Vagina (tissue), 2 donors: ENCODE measurements at regions not wholly inside any gene's neighbourhood (a gene's known extent, or its start where the extent isn't known, plus 50 kb on each side); places are given as distances from the start of the nearest gene placed in this dataset.

Experiments used
- CTCF ChIP-seq, 3 experiments: fragments of 450-650 bp in 2 of 3; fragments of 200-600 bp in 1 of 3; sonication (generic) in 1 of 3; IDR thresholded peaks; one replicate each; pipeline ENCODE4 v1.5.1; 2017 to 2019; ENCODE audit warnings: antibody characterized with exemption in 3 of 3, mild to moderate bottlenecking in 2 of 3, moderate library complexity in 2 of 3
- POLR2A ChIP-seq, 2 donors: fragments of 450-650 bp; IDR thresholded peaks; one replicate each; pipeline ENCODE4 v1.6.1; 2017; ENCODE audit warnings: antibody characterized with exemption in 2 of 2, mild to moderate bottlenecking in 2 of 2, moderate library complexity in 2 of 2
- POLR2AphosphoS5 ChIP-seq, 2 donors: sonication (generic); formaldehyde crosslinking; IDR thresholded peaks; one replicate each; pipeline ENCODE4 v1.9.0; 2017; ENCODE audit warnings: antibody characterized with exemption in 2 of 2, mild to moderate bottlenecking in 2 of 2, low read depth in 1 of 2; ENCODE audit not compliant: insufficient read depth in 1 of 2

GRCh38 chr1:29883986-29884385, 647.7 kb downstream of the PTPRU start:
- TF ChIP-seq CTCF (IDR thresholded peaks at IDR 0.05), result no peak
- TF ChIP-seq POLR2AphosphoS5 (IDR thresholded peaks at IDR 0.05; ENCODE audit: insufficient read depth in 1 of 2, low read depth in 1 of 2), result no peak
- TF ChIP-seq POLR2A (IDR thresholded peaks at IDR 0.05), result no peak
